H1 (cell line): ENCODE measurements at regions not wholly inside any gene's neighbourhood (a gene's known extent, or its start where the extent isn't known, plus 50 kb on each side); places are given as distances from the start of the nearest gene placed in this dataset.

Experiments used
- CTCF ChIA-PET: fragments of 300-600 bp; sonication (Branson Sonifier 250); formaldehyde crosslinking; loops from one replicate; lab custom pipeline; 2021; ENCODE audit not compliant: partially characterized antibody; lab: Charles Lee
- POLR2A ChIA-PET: fragments of 300-600 bp; sonication (Branson Sonifier 250); formaldehyde crosslinking; loops from one replicate; lab custom pipeline; 2021; ENCODE audit warnings: inconsistent platforms; ENCODE audit not compliant: partially characterized antibody; lab: Charles Lee
- DNase-seq, 2 experiments: peaks; one replicate each; pipeline versions ENCODE4 v3.0.0 to v3.0.0-alpha.2; 2010 to 2022; ENCODE audit warnings: low spot score in 2 of 2, low read depth in 1 of 2, mixed read lengths in 1 of 2
- FAIRE-seq: peaks from 2 replicates; lab custom pipeline; 2011; peaks lifted over from hg19 to GRCh38; lab: Jason Lieb, UNC
- H2AFZ ChIP-seq: 2 replicates; pipeline ENCODE4 v1.8.1; 2012; ENCODE audit warnings: low read length, inconsistent platforms
- H2AK5ac ChIP-seq: 2 replicates; pipeline ENCODE4 v1.6.1; 2013; ENCODE audit warnings: low read depth, low read length
- H2BK120ac ChIP-seq: replicated peaks from 2 replicates; pipeline ENCODE3; 2013; ENCODE audit warnings: low read depth, low read length, inconsistent platforms
- H2BK12ac ChIP-seq: 2 replicates; pipeline ENCODE4 v1.6.1; 2013; ENCODE audit warnings: low read depth, low read length
- H2BK15ac ChIP-seq: 2 replicates; pipeline ENCODE4 v1.6.1; 2013; ENCODE audit warnings: low read length
- H2BK20ac ChIP-seq: 2 replicates; pipeline ENCODE4 v1.6.1; 2013; ENCODE audit warnings: low read length
- H2BK5ac ChIP-seq: 2 replicates; pipeline ENCODE4 v1.6.1; 2013; ENCODE audit warnings: low read depth, low read length
- H3K14ac ChIP-seq: 2 replicates; pipeline ENCODE4 v1.6.1; 2013; ENCODE audit warnings: inconsistent platforms; ENCODE audit not compliant: insufficient read length
- H3K18ac ChIP-seq: 2 replicates; pipeline ENCODE4 v1.6.1; 2013; ENCODE audit warnings: low read length; ENCODE audit errors: extremely low read depth
- H3K23ac ChIP-seq: 2 replicates; pipeline ENCODE4 v1.6.1; 2013; ENCODE audit warnings: inconsistent platforms; ENCODE audit not compliant: insufficient read length
- H3K23me2 ChIP-seq: 2 replicates; pipeline ENCODE4 v1.6.1; 2013; ENCODE audit warnings: low read depth, low read length
- H3K27ac ChIP-seq: 2 replicates; pipeline ENCODE4 v1.6.1; 2011; ENCODE audit warnings: low read depth, low read length, inconsistent platforms
- H3K27me3 ChIP-seq, 4 experiments: replicated peaks in 1 of 4; 1 replicate in 1 of 4; 2 replicates in 3 of 4; pipeline versions ENCODE4 v1.6.1 to v1.8.1; 2011 to 2013; ENCODE audit warnings: low read length in 3 of 4, mild to moderate bottlenecking in 3 of 4, inconsistent platforms in 2 of 4, mixed read lengths in 2 of 4, moderate library complexity in 1 of 4; ENCODE audit not compliant: control insufficient read depth in 3 of 4, insufficient read depth in 3 of 4; ENCODE audit errors: extremely low read depth in 1 of 4
- H3K36me3 ChIP-seq, 4 experiments: 2 replicates each; pipeline versions ENCODE4 v1.6.1 to v1.8.1; 2011 to 2013; ENCODE audit warnings: mild to moderate bottlenecking in 4 of 4, low read length in 3 of 4, moderate library complexity in 2 of 4, control low read depth in 1 of 4, inconsistent platforms in 1 of 4; ENCODE audit not compliant: insufficient read depth in 4 of 4, control insufficient read depth in 2 of 4
- H3K4ac ChIP-seq: replicated peaks from 2 replicates; pipeline ENCODE3; 2013; ENCODE audit warnings: low read length, low read depth, mixed read lengths, inconsistent platforms; ENCODE audit not compliant: insufficient read length
- H3K4me1 ChIP-seq, 4 experiments: replicated peaks in 1 of 4; 1 replicate in 1 of 4; 2 replicates in 3 of 4; pipeline versions ENCODE4 v1.6.1 to v1.8.1; 2011 to 2013; ENCODE audit warnings: low read length in 3 of 4, inconsistent platforms in 2 of 4, mixed read lengths in 1 of 4; ENCODE audit not compliant: insufficient read depth in 4 of 4, control insufficient read depth in 3 of 4
- H3K4me2 ChIP-seq, 2 experiments: 2 replicates each; pipeline versions ENCODE4 v1.6.1 to v1.8.1; 2011 to 2013; ENCODE audit warnings: low read depth in 2 of 2, low read length in 2 of 2, control low read depth in 1 of 2, inconsistent platforms in 1 of 2, mild to moderate bottlenecking in 1 of 2; ENCODE audit not compliant: insufficient read depth in 1 of 2
- H3K4me3 ChIP-seq, 4 experiments: fragments of 200-600, 300-600 bp in 1 of 4; sonication (generic), shearing (Covaris generic), sonication (Bioruptor Twin) in 1 of 4; 2 replicates each; pipeline versions ENCODE4 v1.5.1 to v1.8.1; 2011 to 2016; ENCODE audit warnings: low read length in 4 of 4, low read depth in 3 of 4, control low read depth in 2 of 4, inconsistent platforms in 2 of 4, mild to moderate bottlenecking in 2 of 4, mixed read lengths in 1 of 4, moderate library complexity in 1 of 4; ENCODE audit not compliant: insufficient read depth in 2 of 4; ENCODE audit errors: extremely low read depth in 1 of 4
- H3K56ac ChIP-seq: replicated peaks from 2 replicates; pipeline ENCODE3; 2013; ENCODE audit warnings: low read depth, mild to moderate bottlenecking, mixed read lengths, low read length, inconsistent platforms; ENCODE audit not compliant: insufficient read length
- H3K79me1 ChIP-seq: 2 replicates; pipeline ENCODE4 v1.6.1; 2013; ENCODE audit warnings: low read depth, low read length, control low read depth
- H3K79me2 ChIP-seq, 2 experiments: 2 replicates each; pipeline versions ENCODE4 v1.6.1 to v1.8.1; 2012 to 2013; ENCODE audit warnings: low read length in 2 of 2, mild to moderate bottlenecking in 2 of 2, inconsistent platforms in 1 of 2; ENCODE audit not compliant: insufficient read depth in 2 of 2, control insufficient read depth in 1 of 2
- H3K9ac ChIP-seq, 4 experiments: replicated peaks in 1 of 4; 1 replicate in 1 of 4; 2 replicates in 3 of 4; pipeline versions ENCODE4 v1.6.1 to v1.8.1; 2011 to 2013; ENCODE audit warnings: low read depth in 3 of 4, low read length in 3 of 4, control low read depth in 2 of 4, mild to moderate bottlenecking in 2 of 4, moderate library complexity in 2 of 4, inconsistent platforms in 1 of 4; ENCODE audit errors: extremely low read depth in 1 of 4
- H3K9me3 ChIP-seq, 2 experiments: 2 replicates each; pipeline versions ENCODE4 v1.6.1 to v1.8.1; 2012 to 2013; ENCODE audit warnings: mild to moderate bottlenecking in 2 of 2, moderate library complexity in 2 of 2, control low read depth in 1 of 2, inconsistent platforms in 1 of 2, low read depth in 1 of 2, low read length in 1 of 2, mixed read lengths in 1 of 2; ENCODE audit not compliant: insufficient read depth in 2 of 2
- H4K20me1 ChIP-seq, 2 experiments: replicated peaks in 1 of 2; 2 replicates each; pipeline versions ENCODE3 to v1.8.1; 2011 to 2013; ENCODE audit warnings: inconsistent platforms in 2 of 2, low read length in 2 of 2, mild to moderate bottlenecking in 1 of 2; ENCODE audit not compliant: insufficient read depth in 2 of 2, control insufficient read depth in 1 of 2
- H4K5ac ChIP-seq: 2 replicates; pipeline ENCODE4 v1.6.1; 2013; ENCODE audit warnings: low read length, low read depth, mixed read lengths, inconsistent platforms; ENCODE audit not compliant: insufficient read length
- H4K8ac ChIP-seq: 2 replicates; pipeline ENCODE4 v1.8.0; 2013; ENCODE audit warnings: mild to moderate bottlenecking, moderate library complexity, low read length, inconsistent platforms; ENCODE audit not compliant: insufficient read depth; ENCODE audit errors: extremely low read depth
- H4K91ac ChIP-seq: replicated peaks from 2 replicates; pipeline ENCODE3; 2013; ENCODE audit warnings: low read length, mixed read lengths, inconsistent platforms; ENCODE audit not compliant: insufficient read length
- MAX ChIP-seq: IDR thresholded peaks from 2 replicates; pipeline ENCODE4 v1.6.1; 2012; ENCODE audit warnings: inconsistent platforms
- NANOG ChIP-seq: IDR thresholded peaks from 2 replicates; pipeline ENCODE4 v1.6.1; 2011; ENCODE audit warnings: low read length, low read depth, mild to moderate bottlenecking, inconsistent platforms; ENCODE audit not compliant: insufficient read depth, poor library complexity, severe bottlenecking
- RXRA ChIP-seq: IDR thresholded peaks from 2 replicates; pipeline ENCODE4 v1.6.1; 2011; ENCODE audit warnings: low read depth, mild to moderate bottlenecking, low read length, moderate library complexity; ENCODE audit not compliant: insufficient read depth
- SIX5 ChIP-seq: IDR thresholded peaks from 2 replicates; pipeline ENCODE4 v1.6.1; 2011; ENCODE audit warnings: mild to moderate bottlenecking, low read depth, low read length
- WGBS, 2 experiments: shearing (Covaris generic) in 1 of 2; methylation state at CpG; one replicate each; pipeline versions ENCODE4 v1.1.6 to v1.1.7; 2013 to 2015; ENCODE audit warnings: low lambda C conversion rate in 2 of 2, mixed read lengths in 2 of 2, inconsistent platforms in 1 of 2, low coverage in 1 of 2, missing lambda C conversion rate in 1 of 2; ENCODE audit not compliant: insufficient replicate concordance in 2 of 2, insufficient coverage in 1 of 2, insufficient read length in 1 of 2; ENCODE audit errors: extremely low coverage in 1 of 2, missing lambda C conversion rate in 1 of 2; 5-methylcytosine and 5-hydroxymethylcytosine counted together

GRCh38 chr11:127392575-127392974, 392.0 kb upstream of the KIRREL3 start:
- H4K20me1 ChIP-seq, result no peaks in the 10 kb centered on the region
- H4K5ac ChIP-seq, result no peak overlapping the region
- no peak overlapping the region for H3K56ac ChIP-seq
- H2BK15ac ChIP-seq, result no peak overlapping the region
- H2BK5ac ChIP-seq, result no peak overlapping the region
- H4K91ac ChIP-seq, result no peak overlapping the region
- H3K27ac ChIP-seq, result no peak overlapping the region
- no peak overlapping the region for H3K4ac ChIP-seq
- H2BK120ac ChIP-seq, result no peak overlapping the region
- H3K23me2 ChIP-seq, result no peaks in the 10 kb centered on the region
- H3K9ac ChIP-seq, result no peak overlapping the region
- H3K27me3 ChIP-seq, result peaks cover 0 to 2% (median 0%) of the 10 kb centered on the region in 4 experiments; a peak in 1 of 7 replicates
- FAIRE-seq (peak; percentile 62), DNase-seq (peak in 1 of 2 experiments; percentile 5)
- H2AFZ ChIP-seq, result no peak overlapping the region
- POLR2A ChIA-PET, result no interaction called here
- no peak overlapping the region for H4K8ac ChIP-seq
- CTCF ChIA-PET, result interaction anchor here (0.8 to 1.1 kb wide), 2 partner anchors 44 to 101 kb away, joined by 3 read pairs; no protein-coding TSS in a partner anchor
- no peaks in the 10 kb centered on the region for H3K79me2 ChIP-seq
- peak overlapping the region; percentile 22 to 40; a peak in 2 of 4 replicates for H3K4me2 ChIP-seq
- WGBS, 2 experiments, result 29% methylated on average over 2 of the region's 2 CpGs; no CpG with 5 or more reads in 1 of the 2 experiments
- no peak overlapping the region for H2BK20ac ChIP-seq
- H3K9me3 ChIP-seq, result no peaks in the 10 kb centered on the region; a peak in 1 of 4 replicates
- H2AK5ac ChIP-seq, result no peak overlapping the region
- H3K4me1 ChIP-seq, result peaks cover 0 to 8% (median 6%) of the 10 kb centered on the region in 4 experiments; a peak in 6 of 7 replicates
- no peak overlapping the region for H3K4me3 ChIP-seq
- H3K36me3 ChIP-seq, result no peaks in the 10 kb centered on the region
- TF ChIP-seq RXRA (no peak), NANOG (peak; percentile 73), SIX5 (no peak), MAX (no peak)
- no peak overlapping the region for H2BK12ac ChIP-seq
- no peaks in the 10 kb centered on the region for H3K79me1 ChIP-seq
- H3K23ac ChIP-seq, result no peak overlapping the region
- no peak overlapping the region for H3K18ac ChIP-seq
- H3K14ac ChIP-seq, result no peak overlapping the region
